ENCODE measurements at regions not wholly inside any gene's neighbourhood (a gene's known extent, or its start where the extent isn't known, plus 50 kb on each side); places are given as distances from the start of the nearest gene placed in this dataset.

DNA sequence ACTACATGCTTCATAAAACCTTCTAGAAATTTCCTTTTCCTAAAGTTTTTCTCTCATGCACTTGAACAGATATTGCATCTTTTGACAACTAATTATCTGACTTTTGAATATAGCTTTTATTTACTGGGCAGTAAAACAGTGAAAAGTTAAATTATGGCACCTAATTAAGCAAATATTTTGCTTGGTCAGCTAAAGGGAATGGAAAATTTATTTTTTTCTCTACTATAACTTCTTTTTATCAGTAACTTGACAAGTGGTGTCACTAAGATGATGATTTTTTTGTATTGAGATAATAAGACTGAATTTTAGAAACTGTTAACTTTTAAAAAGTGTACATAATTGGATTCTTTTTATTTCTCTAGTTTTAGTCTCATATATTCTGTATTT, 351.6 kb downstream of the PIK3C3 start:
- no peak for TF ChIP-seq POLR2A (IDR thresholded peaks at IDR 0.05)
- TF ChIP-seq, protein P1, sequence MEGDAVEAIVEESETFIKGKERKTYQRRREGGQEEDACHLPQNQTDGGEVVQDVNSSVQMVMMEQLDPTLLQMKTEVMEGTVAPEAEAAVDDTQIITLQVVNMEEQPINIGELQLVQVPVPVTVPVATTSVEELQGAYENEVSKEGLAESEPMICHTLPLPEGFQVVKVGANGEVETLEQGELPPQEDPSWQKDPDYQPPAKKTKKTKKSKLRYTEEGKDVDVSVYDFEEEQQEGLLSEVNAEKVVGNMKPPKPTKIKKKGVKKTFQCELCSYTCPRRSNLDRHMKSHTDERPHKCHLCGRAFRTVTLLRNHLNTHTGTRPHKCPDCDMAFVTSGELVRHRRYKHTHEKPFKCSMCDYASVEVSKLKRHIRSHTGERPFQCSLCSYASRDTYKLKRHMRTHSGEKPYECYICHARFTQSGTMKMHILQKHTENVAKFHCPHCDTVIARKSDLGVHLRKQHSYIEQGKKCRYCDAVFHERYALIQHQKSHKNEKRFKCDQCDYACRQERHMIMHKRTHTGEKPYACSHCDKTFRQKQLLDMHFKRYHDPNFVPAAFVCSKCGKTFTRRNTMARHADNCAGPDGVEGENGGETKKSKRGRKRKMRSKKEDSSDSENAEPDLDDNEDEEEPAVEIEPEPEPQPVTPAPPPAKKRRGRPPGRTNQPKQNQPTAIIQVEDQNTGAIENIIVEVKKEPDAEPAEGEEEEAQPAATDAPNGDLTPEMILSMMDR (IDR thresholded peaks at IDR 0.05): no peak
